Germinal center (tissue), 1 donor: ENCODE measurements at regions not wholly inside any gene's neighbourhood (a gene's known extent, or its start where the extent isn't known, plus 50 kb on each side); places are given as distances from the start of the nearest gene placed in this dataset.
"Not testable (repeated sequence)": the region's sequence is repeated elsewhere in the genome, so short reads cannot be mapped to it uniquely, and the experiment has no call there.

ENCODE experiments used
- DNase-seq: peaks from one replicate; pipeline ENCODE4 v3.0.0; 2012; ENCODE audit warnings: mixed read lengths, low spot score

- DNase-seq = no peak
Measured at GRCh38 chr9:26667882-26668281, 224.7 kb downstream of the CAAP1 start.

DNA sequence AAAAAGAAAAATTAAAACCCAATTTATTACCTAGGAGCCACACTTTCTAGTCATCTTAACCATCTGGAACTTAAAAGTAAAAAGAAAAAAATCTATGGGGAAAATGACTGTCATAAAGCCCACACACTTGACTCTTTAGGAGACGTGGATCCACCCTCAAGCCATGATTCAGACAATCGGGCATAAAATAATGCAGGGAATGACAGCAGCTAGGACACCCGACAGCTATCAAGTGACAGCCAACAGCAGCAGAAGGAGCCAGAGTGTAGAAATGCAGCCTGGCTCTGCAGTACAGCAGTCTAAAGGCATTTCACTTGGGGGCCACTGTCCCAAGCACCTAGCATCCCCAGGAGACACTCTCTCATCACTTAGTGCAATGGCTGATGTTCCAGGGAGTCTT, 226.9 kb downstream of the CAAP1 start:
- no peak for DNase-seq

DNA sequence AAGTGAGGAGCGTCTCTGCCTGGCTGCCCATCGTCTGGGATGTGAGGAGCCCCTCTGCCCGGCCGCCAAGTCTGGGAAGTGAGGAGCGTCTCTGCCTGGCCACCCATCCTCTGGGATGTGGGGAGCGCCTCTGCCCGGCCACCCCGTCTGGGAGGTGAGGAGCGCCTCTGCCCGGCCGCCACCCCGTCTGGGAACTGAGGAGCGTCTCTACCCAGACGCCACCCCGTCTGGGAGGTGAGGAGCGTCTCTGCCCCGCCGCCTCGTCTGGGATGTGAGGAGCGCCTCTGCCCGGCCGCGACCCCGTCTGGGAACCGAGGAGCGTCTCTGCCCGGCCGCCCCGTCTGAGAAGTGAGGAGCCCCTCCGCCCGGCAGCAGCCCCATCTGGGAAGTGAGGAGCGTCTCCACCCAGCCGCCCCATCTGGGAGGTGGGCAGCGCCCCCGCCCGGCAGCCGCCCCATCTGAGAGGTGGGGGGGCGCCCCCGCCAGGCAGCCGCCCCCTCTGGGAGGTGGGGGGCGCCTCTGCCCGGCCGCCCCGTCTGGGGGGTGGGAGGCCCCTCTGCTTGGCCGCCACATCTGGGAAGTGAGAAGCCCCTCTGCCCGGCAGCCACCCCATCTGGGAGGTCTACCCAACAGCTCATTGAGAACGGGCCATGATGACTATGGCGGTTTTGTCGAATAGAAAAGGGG, 228.4 kb downstream of the CAAP1 start:
- not testable (repeated sequence) for DNase-seq

- no peak for DNase-seq
Measured at GRCh38 chr9:26662476-26662875, 230.1 kb downstream of the CAAP1 start.

DNA sequence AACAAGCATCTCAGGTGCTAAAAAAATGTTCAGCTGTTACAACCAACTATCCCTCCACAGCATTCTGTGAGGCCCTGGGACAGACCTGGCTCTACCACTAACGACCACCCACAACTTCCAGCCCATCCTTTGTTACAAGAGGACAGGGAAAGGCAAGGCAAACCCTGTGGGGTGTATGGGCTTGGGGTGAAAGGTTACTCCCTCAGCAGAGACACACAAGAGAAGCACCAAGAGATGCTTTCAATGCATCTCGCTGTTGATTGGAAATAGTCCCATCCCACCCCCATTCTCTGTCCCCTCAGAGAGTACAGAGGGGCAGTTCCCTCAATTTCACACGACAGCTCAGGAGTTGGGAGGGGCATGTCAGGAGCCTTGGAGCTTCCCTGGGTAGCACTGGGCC, 234.1 kb downstream of the CAAP1 start:
- DNase-seq = no peak

DNA sequence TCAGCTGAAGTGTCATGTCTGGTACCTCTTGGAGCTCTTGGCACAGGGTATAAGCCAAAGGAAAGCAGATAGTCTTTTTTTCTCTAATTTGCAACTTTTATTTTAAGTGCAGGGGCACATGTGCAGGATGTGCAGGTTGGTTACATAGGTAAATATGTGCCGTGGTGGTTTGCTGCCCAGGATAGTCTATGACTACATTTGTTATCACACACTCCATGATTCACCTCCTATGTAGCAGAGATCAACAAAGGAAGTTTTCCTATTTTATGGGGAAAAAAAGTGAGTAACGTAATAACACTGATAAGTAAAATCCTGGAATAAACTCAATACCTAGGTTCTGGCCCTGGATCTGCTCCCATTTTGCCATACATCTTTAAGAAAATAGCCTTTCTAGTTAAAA, 234.6 kb downstream of the CAAP1 start:
- no peak for DNase-seq

- no peak for DNase-seq
Measured at GRCh38 chr9:26656003-26656870, 236.4 kb downstream of the CAAP1 start.

GRCh38 chr9:26655166-26655565, 237.4 kb downstream of the CAAP1 start:
- no peak for DNase-seq

- no peak for DNase-seq
Measured at GRCh38 chr9:26650325-26650724, 242.3 kb downstream of the CAAP1 start.

GRCh38 chr9:26643826-26644225, 248.8 kb downstream of the CAAP1 start:
- DNase-seq = no peak

DNA sequence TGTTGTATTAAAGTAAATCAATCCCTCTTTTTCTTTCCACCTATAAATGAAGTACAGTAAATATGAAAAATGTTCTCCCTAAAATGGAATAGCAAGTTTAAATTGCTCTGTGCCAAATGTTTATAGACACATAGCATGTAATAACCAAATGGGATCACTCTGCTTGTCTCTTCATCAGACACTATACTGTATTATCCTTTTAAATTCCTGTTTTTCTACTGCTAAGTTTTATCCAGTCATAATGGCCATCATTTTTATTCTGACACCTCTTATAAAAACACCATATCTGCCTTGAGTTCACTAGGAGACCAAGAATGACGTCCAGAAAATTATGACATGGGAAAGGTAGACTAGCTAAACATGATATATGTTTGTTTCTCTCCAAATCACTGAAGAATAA, 252.8 kb downstream of the CAAP1 start:
- DNase-seq = no peak

- no peak for DNase-seq
Measured at GRCh38 chr9:26637101-26637500, 255.5 kb downstream of the CAAP1 start.

- DNase-seq = not testable (repeated sequence)
Measured at GRCh38 chr9:26613851-26614350, 278.7 kb downstream of the CAAP1 start.

GRCh38 chr9:26612211-26612610, 280.4 kb downstream of the CAAP1 start:
- DNase-seq = no peak

- no peak for DNase-seq
Measured at GRCh38 chr9:26606756-26607155, 285.8 kb downstream of the CAAP1 start.

- DNase-seq = no peak
Measured at GRCh38 chr9:26605367-26605766, 287.2 kb downstream of the CAAP1 start.

GRCh38 chr9:26604076-26604662, 288.4 kb downstream of the CAAP1 start:
- DNase-seq = no peak

DNA sequence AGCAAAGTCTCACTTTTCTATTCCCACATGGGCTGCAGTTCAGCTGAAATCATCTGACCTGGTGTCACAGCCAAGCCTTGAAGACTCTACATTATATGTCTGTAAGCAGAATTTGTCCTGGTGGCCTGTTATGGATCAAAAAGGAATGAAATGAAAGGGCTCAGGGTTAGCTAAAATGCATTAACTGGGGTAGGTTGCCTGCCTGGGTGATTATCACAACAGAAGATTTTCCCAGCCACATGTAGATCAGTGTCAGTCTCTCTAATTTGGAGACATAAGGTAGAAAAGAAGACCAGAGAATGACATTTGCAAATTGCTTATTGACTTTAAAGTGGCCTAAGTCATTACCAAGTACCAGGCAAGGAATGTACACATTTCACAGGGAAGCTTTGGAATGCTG, 289.0 kb downstream of the CAAP1 start:
- DNase-seq = no peak

DNA sequence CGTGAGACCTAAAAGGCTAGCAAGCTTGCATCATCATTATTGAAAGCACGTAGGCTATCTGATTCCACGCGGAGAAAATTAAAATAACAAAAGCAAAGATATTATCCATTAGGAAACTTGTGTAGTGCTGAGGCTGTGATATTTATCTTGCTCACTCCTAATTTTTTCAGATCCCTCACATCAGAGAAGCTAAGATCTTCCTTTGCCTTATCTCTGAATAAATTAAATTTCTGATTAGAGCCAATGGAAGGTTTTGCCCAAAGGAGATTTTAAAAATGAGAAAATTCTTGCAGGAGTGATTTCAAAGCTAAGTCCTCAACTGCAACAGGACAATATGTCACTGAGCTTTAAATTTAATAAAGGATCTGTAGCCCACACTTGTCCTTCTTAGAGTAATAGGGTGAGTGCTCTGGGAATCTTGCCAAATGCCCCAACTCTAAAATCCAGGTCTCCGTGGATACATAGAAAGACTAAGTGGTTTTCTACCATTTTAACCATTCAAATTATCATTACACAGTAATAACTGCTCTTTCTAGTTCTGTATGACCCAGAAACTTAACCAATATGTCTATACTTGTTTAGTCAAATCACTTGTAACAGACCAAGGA, 295.0 kb downstream of the CAAP1 start:
- no peak for DNase-seq

DNA sequence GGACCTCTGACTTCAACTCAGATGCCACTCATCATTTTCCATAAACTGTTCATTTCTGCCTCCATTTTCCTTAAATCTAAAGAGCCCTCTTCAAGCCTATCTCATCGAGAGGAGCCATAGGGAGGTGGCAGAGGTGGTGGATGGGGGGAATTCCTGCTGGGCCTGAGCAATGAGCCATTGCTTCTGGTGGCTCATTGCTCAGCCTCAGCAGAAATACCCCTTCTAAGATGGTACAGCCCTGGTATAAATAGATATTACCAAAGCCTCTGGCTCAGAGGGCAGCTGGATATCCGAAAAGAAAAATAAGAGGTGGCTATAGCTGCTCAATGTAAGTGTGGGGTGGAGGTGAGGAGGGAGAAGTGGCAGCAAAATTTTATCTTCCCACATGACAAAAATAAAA, 313.5 kb downstream of the CAAP1 start:
- DNase-seq = no peak

DNA sequence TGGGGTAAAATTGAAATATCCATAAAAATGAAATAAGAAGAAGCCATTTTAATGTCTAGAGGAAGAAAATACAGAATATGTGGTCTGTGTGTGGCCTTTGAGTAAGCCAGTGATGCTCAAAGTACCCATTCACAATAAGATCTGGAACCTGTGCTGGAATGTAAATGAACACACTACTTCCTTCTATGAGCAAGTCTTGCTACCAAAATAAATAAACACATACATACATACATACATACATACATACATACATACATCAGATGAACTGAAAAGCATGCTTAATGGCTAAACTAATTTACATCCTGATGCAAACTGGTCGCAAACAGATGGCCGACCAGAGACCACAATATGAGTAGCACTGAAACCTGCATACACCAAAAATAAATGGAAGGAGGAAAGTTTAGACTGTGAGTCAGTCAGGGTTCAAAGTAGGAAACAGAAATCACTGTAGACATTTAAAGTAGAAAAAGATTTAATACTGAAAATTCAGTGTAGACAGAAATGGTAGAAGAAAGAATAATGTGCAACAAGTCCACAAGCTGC, 317.6 kb downstream of the CAAP1 start:
- DNase-seq = no peak

DNA sequence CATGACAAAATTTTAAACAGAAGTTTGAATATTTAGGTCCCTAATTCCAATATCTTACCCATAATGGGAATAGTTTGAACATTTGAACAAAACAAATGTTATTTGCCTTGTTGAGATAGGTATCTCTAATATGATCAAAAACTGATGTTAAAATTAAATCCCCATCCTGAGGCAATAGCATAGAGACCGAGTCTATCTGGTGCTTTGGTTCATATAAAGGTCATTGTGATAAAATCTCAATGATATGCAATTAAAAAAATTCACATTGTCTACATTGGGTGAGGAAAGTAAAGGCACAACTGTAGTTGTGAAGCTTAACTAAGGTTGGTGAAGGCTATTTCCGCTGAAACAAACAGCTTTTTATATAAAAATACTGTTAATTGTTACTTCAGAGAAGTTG, 318.3 kb downstream of the CAAP1 start:
- no peak for DNase-seq
